Suprapubic skin (tissue), 3 donors: ENCODE measurements at regions not wholly inside any gene's neighbourhood (a gene's known extent, or its start where the extent isn't known, plus 50 kb on each side); places are given as distances from the start of the nearest gene placed in this dataset.

Source experiments
- CTCF ChIP-seq, 2 donors: fragments of 200-600 bp in 1 of 2; fragments of 450-650 bp in 1 of 2; sonication (generic) in 1 of 2; IDR thresholded peaks; one replicate each; pipeline ENCODE4 v1.5.1; 2016 to 2019; ENCODE audit warnings: antibody characterized with exemption in 2 of 2, mild to moderate bottlenecking in 1 of 2, moderate library complexity in 1 of 2
- EP300 ChIP-seq: sonication (generic); formaldehyde crosslinking; IDR thresholded peaks from one replicate; pipeline ENCODE4 v1.6.1; 2017; ENCODE audit warnings: antibody characterized with exemption
- POLR2A ChIP-seq, 2 donors: fragments of 450-650 bp; IDR thresholded peaks; one replicate each; pipeline ENCODE4 v1.6.1; 2017; ENCODE audit warnings: antibody characterized with exemption in 2 of 2, mild to moderate bottlenecking in 2 of 2, moderate library complexity in 2 of 2

- TF ChIP-seq CTCF (IDR thresholded peaks at IDR 0.05) (no peak), POLR2A (IDR thresholded peaks at IDR 0.05) (no peak), EP300 (no peak)
Observed at GRCh38 chr1:229027158-229027557, 243.8 kb upstream of the RAB4A start.
